VCaP (cell line): ENCODE measurements at regions not wholly inside any gene's neighbourhood (a gene's known extent, or its start where the extent isn't known, plus 50 kb on each side); places are given as distances from the start of the nearest gene placed in this dataset.

Source experiments
- H3K27ac ChIP-seq: fragments of 450-650 bp; 2 replicates; pipeline ENCODE4 v1.5.1; 2017
- TF ChIP-seq, protein P1 (sequence below): fragments of 450-650 bp; conservative IDR thresholded peaks from 2 replicates; pipeline ENCODE4 v1.5.1; 2017; ENCODE audit warnings: mild to moderate bottlenecking, moderate library complexity

GRCh38 chr17:15112846-15113617, 152.1 kb downstream of the PMP22 start:
- TF ChIP-seq, protein P1, sequence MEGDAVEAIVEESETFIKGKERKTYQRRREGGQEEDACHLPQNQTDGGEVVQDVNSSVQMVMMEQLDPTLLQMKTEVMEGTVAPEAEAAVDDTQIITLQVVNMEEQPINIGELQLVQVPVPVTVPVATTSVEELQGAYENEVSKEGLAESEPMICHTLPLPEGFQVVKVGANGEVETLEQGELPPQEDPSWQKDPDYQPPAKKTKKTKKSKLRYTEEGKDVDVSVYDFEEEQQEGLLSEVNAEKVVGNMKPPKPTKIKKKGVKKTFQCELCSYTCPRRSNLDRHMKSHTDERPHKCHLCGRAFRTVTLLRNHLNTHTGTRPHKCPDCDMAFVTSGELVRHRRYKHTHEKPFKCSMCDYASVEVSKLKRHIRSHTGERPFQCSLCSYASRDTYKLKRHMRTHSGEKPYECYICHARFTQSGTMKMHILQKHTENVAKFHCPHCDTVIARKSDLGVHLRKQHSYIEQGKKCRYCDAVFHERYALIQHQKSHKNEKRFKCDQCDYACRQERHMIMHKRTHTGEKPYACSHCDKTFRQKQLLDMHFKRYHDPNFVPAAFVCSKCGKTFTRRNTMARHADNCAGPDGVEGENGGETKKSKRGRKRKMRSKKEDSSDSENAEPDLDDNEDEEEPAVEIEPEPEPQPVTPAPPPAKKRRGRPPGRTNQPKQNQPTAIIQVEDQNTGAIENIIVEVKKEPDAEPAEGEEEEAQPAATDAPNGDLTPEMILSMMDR = no peak
- no peak overlapping the region for H3K27ac ChIP-seq

DNA sequence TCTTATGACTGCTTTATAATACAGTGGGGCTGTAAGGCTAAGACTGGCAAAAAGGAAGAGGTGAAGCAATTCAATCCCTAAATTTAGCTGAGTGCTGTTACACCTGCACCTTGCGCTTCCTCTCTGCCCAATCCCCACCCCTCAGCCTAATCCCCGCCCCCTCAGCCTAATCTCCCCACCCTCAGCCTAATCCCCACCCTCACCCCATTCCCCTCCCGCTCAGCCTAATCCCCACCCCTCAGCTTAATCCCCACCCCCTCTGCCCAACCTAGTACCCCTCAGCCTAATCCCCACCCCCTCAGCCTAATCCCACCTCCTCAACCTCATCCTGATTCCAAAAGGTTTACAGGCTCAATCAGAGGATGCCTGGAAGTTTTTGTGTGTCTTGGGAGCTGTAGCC, 155.5 kb downstream of the PMP22 start:
- no peak overlapping the region for H3K27ac ChIP-seq
- TF ChIP-seq, protein P1 = no peak

GRCh38 chr17:15108992-15109391, 156.1 kb downstream of the PMP22 start:
- no peak overlapping the region for H3K27ac ChIP-seq
- TF ChIP-seq, protein P1 = no peak

GRCh38 chr17:15106540-15106939, 158.6 kb downstream of the PMP22 start:
- H3K27ac ChIP-seq = no peak overlapping the region
- TF ChIP-seq, protein P1 = no peak

- TF ChIP-seq, protein P1 = no peak
These were observed 161.3 kb downstream of the PMP22 start for GRCh38 chr17:15103785-15104184.

DNA sequence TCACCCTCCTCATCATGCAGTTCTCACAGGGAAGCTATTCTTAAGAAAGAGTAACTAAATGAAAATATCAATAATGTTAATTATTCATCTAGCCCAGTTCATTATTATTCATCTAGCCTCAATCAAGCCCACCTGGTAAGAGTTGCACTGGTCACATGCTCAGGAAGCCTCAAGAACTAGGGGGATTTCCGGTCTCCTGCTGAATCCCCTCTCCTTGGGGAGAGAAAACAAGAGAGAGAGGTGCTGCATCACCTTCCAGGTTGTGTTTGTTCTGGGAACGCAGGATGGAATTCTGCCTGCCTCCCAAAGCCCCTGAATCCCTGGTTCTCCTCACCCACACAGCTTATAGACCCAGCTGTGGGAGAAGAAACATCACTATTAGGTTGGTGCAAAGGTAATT, 164.0 kb downstream of the PMP22 start:
- TF ChIP-seq, protein P1 = no peak

More at GRCh38 chr17:15103785-15104184, 161.3 kb downstream of the PMP22 start:
- no peak overlapping the region for H3K27ac ChIP-seq

DNA sequence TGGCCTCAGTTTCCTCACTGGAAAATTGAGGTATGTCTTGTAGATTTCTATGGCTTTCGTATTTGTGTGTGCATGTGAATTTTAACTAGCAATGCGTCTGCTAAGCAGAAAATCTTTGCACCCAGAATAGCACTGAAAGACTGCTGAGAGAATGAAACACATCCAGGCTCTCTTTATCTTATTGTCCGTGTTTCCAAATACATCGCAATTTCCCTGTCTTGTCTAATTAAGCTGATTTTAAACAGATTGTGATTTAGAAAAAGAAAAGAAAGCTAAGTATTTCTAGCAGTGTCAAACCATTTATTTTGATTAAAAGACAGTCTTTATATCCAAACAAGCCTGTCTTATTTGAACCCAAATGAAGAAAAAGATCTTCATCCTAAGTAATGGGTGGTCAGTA, 168.6 kb downstream of the PMP22 start:
- H3K27ac ChIP-seq = no peak overlapping the region
- TF ChIP-seq, protein P1 = no peak

More for the DNA sequence above, 164.0 kb downstream of the PMP22 start:
- no peak overlapping the region for H3K27ac ChIP-seq
